Smooth muscle cell (in vitro differentiated cells): ENCODE measurements at regions not wholly inside any gene's neighbourhood (a gene's known extent, or its start where the extent isn't known, plus 50 kb on each side); places are given as distances from the start of the nearest gene placed in this dataset.

Source experiments
- DNase-seq: peaks from one replicate; lab custom pipeline; 2025; ENCODE audit not compliant: unreplicated experiment; lab: John Stamatoyannopoulos, UW
- H2AFZ ChIP-seq: fragments of 200-600 bp; sonication (generic); 2 replicates; pipeline ENCODE4 v1.6.0; 2016; ENCODE audit warnings: antibody characterized with exemption, low read depth, mild to moderate bottlenecking
- H3F3A ChIP-seq: fragments of 200-600 bp; sonication (generic); 2 replicates; pipeline ENCODE4 v1.6.0; 2017; ENCODE audit warnings: antibody characterized with exemption, low read depth
- H3K27ac ChIP-seq: fragments of 200-600 bp; sonication (generic); 2 replicates; pipeline ENCODE4 v1.5.1; 2016; ENCODE audit warnings: low read depth, mild to moderate bottlenecking
- H3K27me3 ChIP-seq: fragments of 200-600 bp; sonication (generic); 2 replicates; pipeline ENCODE4 v1.6.1; 2016; ENCODE audit warnings: low read depth, mild to moderate bottlenecking
- H3K36me3 ChIP-seq: fragments of 200-600 bp; sonication (generic); 2 replicates; pipeline ENCODE4 v1.5.1; 2016; ENCODE audit warnings: low read depth
- H3K4me1 ChIP-seq: fragments of 200-600 bp; sonication (generic); 2 replicates; pipeline ENCODE4 v1.5.1; 2016; ENCODE audit warnings: low read depth
- H3K4me2 ChIP-seq: fragments of 200-600 bp; sonication (generic); 2 replicates; pipeline ENCODE4 v1.6.0; 2016; ENCODE audit warnings: mild to moderate bottlenecking
- H3K4me3 ChIP-seq: fragments of 200-600 bp; sonication (generic); 2 replicates; pipeline ENCODE4 v1.5.1; 2016; ENCODE audit warnings: mild to moderate bottlenecking
- H3K79me2 ChIP-seq: fragments of 200-600 bp; sonication (generic); 2 replicates; pipeline ENCODE4 v1.6.0; 2016; ENCODE audit warnings: low read depth, mild to moderate bottlenecking
- H3K9ac ChIP-seq: fragments of 200-600 bp; sonication (generic); 2 replicates; pipeline ENCODE4 v1.6.0; 2016; ENCODE audit warnings: low read depth
- H3K9me3 ChIP-seq: fragments of 200-600 bp; sonication (generic); replicated peaks from 2 replicates; pipeline ENCODE4 v1.5.1; 2016; ENCODE audit warnings: low read depth
- H4K20me1 ChIP-seq: fragments of 200-600 bp; sonication (generic); 2 replicates; pipeline ENCODE4 v1.6.0; 2016; ENCODE audit warnings: low read depth
- CTCF ChIP-seq: fragments of 200-600 bp; sonication (generic); IDR thresholded peaks from 2 replicates; pipeline ENCODE4 v1.5.1; 2017; ENCODE audit warnings: borderline replicate concordance, mild to moderate bottlenecking, antibody characterized with exemption; ENCODE audit not compliant: insufficient read depth, poor library complexity, severe bottlenecking
- WGBS: methylation state at CpG from one replicate; pipeline ENCODE4 v1.1.7; 2016; ENCODE audit warnings: low lambda C conversion rate; 5-methylcytosine and 5-hydroxymethylcytosine counted together

DNA sequence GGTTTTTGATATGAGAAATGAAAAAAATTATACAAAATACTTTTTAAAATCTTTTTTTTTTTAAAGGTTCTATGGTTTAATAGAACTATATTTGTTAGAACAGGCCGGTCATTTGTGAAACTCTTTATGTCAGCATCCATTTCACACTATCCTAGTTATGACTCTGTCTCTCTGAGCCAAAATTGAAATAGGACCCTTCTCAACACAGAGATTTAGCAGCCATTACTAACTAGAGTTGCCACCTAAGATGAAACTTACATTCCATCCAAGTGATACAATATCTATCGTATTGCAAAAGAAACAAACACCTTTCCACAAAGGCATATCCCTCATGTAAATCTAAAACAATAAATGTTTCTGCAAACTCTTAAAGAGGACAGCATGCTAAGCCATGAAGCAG is 249.8 kb downstream of the CDH11 start:
- Histone ChIP-seq H3K9me3 (no peaks in the 10 kb centered on the region), H2AFZ (no peak overlapping the region), H3K79me2 (no peaks in the 10 kb centered on the region), H3K4me2 (no peak overlapping the region), H3K4me3 (no peak overlapping the region), H3F3A (no peaks in the 10 kb centered on the region), H3K27ac (no peak overlapping the region), H3K27me3 (no peaks in the 10 kb centered on the region), H3K9ac (no peak overlapping the region), H3K36me3 (no peaks in the 10 kb centered on the region), H3K4me1 (no peaks in the 10 kb centered on the region), H4K20me1 (no peaks in the 10 kb centered on the region)
- 91% methylated on average over 2 of the region's 2 CpGs for WGBS
- DNase-seq, result no peak
- no peak for TF ChIP-seq CTCF

GRCh38 chr16:64870859-64871258 is 251.0 kb downstream of the CDH11 start:
- Histone ChIP-seq H3K4me3 (no peak overlapping the region), H3K9ac (no peak overlapping the region), H4K20me1 (no peaks in the 10 kb centered on the region), H3K9me3 (no peaks in the 10 kb centered on the region), H3K27ac (no peak overlapping the region), H3K4me2 (no peak overlapping the region), H3F3A (peaks cover under 1% of the 10 kb centered on the region), H3K4me1 (no peaks in the 10 kb centered on the region), H2AFZ (peak overlapping the region; percentile 44), H3K36me3 (no peaks in the 10 kb centered on the region), H3K27me3 (no peaks in the 10 kb centered on the region), H3K79me2 (no peaks in the 10 kb centered on the region)
- TF ChIP-seq CTCF, result no peak
- DNase-seq, result no peak
- 72% methylated on average over 3 of the region's 3 CpGs for WGBS

DNA sequence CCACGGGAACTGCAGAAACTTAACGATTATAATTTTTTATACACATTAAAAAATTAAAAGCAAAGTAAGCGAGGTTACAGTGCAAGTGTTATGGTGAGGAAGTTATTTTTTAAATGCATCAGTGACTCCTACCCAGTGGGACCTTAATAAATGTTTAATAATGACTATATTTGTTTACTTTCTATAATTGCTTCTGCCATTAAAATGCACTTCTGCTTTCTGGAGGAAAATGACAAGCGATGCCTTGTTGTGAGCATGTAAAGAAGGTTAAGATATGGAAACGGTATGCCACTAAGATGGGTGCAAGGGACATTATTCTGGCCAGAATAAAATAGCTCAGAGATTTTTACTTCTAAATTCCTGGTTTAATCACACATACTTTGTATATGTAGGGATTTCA is 252.1 kb downstream of the CDH11 start:
- Histone ChIP-seq H3K4me3 (no peak overlapping the region), H3K9me3 (no peaks in the 10 kb centered on the region), H3K36me3 (no peaks in the 10 kb centered on the region), H3K4me1 (peaks cover 4% of the 10 kb centered on the region), H3K79me2 (no peaks in the 10 kb centered on the region), H3K27ac (peak overlapping the region; percentile 6), H3K9ac (no peak overlapping the region), H3F3A (peaks cover 9% of the 10 kb centered on the region), H2AFZ (no peak overlapping the region), H3K27me3 (no peaks in the 10 kb centered on the region), H3K4me2 (peak overlapping the region; percentile 50), H4K20me1 (no peaks in the 10 kb centered on the region)
- no peak for TF ChIP-seq CTCF
- DNase-seq, result no peak
- WGBS, result 81% methylated on average over 5 of the region's 5 CpGs

- Histone ChIP-seq H3K4me1 (peaks cover 19% of the 10 kb centered on the region), H3K4me3 (no peak overlapping the region), H3K9ac (no peak overlapping the region), H3K4me2 (peak overlapping the region; percentile 57), H3F3A (peaks cover 18% of the 10 kb centered on the region), H3K27ac (peak overlapping the region; percentile 95), H3K36me3 (no peaks in the 10 kb centered on the region), H3K9me3 (no peaks in the 10 kb centered on the region), H3K79me2 (no peaks in the 10 kb centered on the region), H4K20me1 (no peaks in the 10 kb centered on the region), H3K27me3 (no peaks in the 10 kb centered on the region), H2AFZ (no peak overlapping the region)
- WGBS, result 95% methylated on average over 2 of the region's 2 CpGs
- TF ChIP-seq CTCF, result no peak
- no peak for DNase-seq
Observed at GRCh38 chr16:64866021-64866420, 255.8 kb downstream of the CDH11 start.
